Ishikawa (cell line): ENCODE measurements at regions not wholly inside any gene's neighbourhood (a gene's known extent, or its start where the extent isn't known, plus 50 kb on each side); places are given as distances from the start of the nearest gene placed in this dataset.

ENCODE experiments used
- CEBPB ChIP-seq: IDR thresholded peaks from 2 replicates; pipeline ENCODE4 v1.6.1; 2012
- CREB1 ChIP-seq: IDR thresholded peaks from 2 replicates; pipeline ENCODE4 v1.6.1; 2012; ENCODE audit warnings: low read depth
- EP300 ChIP-seq: IDR thresholded peaks from 2 replicates; pipeline ENCODE4 v1.6.1; 2012; ENCODE audit warnings: borderline replicate concordance
- FOXM1 ChIP-seq: IDR thresholded peaks from 2 replicates; pipeline ENCODE4 v1.6.1; 2012; ENCODE audit warnings: low read depth, borderline replicate concordance
- REST ChIP-seq: IDR thresholded peaks from 2 replicates; pipeline ENCODE4 v1.6.1; 2012; ENCODE audit warnings: low read depth, mild to moderate bottlenecking
- YY1 ChIP-seq: IDR thresholded peaks from 2 replicates; pipeline ENCODE4 v1.6.1; 2012; ENCODE audit warnings: low read depth
- TF ChIP-seq, protein P1 (sequence below): IDR thresholded peaks from 2 replicates; pipeline ENCODE4 v1.6.1; 2012

DNA sequence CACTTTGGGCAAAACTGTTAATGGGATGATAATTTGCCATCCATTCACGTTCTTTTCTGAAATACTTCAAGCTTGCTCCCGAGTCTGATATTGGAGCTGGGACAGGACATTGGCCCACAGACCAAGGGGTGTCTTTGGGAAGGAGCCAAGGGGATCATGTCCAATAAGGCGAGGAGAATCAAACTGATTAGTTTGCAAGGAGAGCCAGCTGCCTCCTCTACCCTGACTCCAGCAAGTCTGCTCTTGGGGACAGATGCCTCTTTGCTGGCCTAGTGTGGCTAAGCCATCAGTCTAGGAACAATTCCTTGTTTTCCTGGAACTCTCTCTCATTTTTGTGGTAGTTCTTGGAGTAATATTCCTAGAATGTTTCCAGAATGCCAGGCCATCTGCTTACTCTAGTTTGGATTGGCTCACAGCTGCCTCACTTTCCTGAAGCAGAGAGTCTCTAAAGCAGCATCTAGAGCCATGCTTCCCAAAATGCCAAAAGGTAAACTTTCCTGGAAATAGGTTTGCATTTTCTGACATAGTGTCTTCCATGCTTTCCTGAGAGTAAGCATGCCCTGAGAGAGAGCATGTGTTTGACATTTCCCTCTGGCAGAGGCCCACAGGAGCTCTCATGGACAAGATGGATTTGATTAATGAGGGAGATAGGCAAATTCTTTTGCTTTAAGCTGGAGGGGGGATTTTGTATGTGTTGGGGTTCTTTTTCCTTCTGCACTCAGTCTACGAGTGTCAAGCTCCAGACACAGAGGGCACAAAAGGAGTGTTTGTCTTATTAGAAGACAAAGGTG is 145.6 kb downstream of the GDAP2 start:
- no peak for TF ChIP-seq CEBPB
- TF ChIP-seq CREB1 = no peak
- TF ChIP-seq EP300 = no peak
- no peak for TF ChIP-seq YY1
- no peak for TF ChIP-seq REST
- no peak for TF ChIP-seq FOXM1
- TF ChIP-seq, protein P1, sequence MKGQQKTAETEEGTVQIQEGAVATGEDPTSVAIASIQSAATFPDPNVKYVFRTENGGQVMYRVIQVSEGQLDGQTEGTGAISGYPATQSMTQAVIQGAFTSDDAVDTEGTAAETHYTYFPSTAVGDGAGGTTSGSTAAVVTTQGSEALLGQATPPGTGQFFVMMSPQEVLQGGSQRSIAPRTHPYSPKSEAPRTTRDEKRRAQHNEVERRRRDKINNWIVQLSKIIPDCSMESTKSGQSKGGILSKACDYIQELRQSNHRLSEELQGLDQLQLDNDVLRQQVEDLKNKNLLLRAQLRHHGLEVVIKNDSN = no peak
